ENCODE measurements at regions not wholly inside any gene's neighbourhood (a gene's known extent, or its start where the extent isn't known, plus 50 kb on each side); places are given as distances from the start of the nearest gene placed in this dataset.

DNA sequence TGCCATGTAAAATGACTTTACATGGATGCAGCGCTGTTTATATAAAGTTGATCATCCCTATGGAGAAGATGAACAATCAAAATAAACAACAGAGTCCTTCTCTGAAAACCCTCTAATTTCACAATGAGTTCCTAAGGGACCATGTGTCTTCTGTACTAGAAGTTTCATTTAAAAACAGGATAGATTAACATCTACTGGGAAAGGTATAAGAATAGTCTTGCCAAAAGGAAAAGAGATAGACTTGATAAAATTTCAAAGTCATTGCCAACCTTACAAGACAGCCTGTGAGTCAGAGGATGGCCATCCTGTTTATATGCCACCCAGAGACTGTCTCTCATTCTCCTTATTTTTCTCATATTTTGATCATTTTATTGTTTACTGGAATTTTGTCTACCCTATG, 367.1 kb upstream of the PDE4D start:
- Histone ChIP-seq H3K79me2 (ENCODE audit: low read length) (no peaks in the 10 kb centered on the region), H3F3A (ENCODE audit: low read length, unreplicated experiment) (no peaks in the 10 kb centered on the region), H4K20me1 (ENCODE audit: low read length) (no peaks in the 10 kb centered on the region), H3K4me3 (ENCODE audit: low read length) (no peak overlapping the region), H3K36me3 (ENCODE audit: low read depth, low read length) (no peaks in the 10 kb centered on the region), H3K9me2 (replicated peaks; ENCODE audit: low read length) (no peaks in the 10 kb centered on the region), H3K27ac (ENCODE audit: low read length) (no peak overlapping the region), H3K9ac (ENCODE audit: low read length) (no peak overlapping the region), H2AFZ (ENCODE audit: low read length) (no peak overlapping the region), H3K4me2 (ENCODE audit: low read length) (no peak overlapping the region), H3K9me3 (ENCODE audit: low read length) (no peaks in the 10 kb centered on the region), H3K27me3 (ENCODE audit: low read length) (peaks cover 36% of the 10 kb centered on the region), H3K4me1 (ENCODE audit: insufficient read depth, low read length) (no peaks in the 10 kb centered on the region)
- ChIA-PET CTCF (no interaction called here), POLR2A (ENCODE audit: unreplicated experiment) (no interaction called here)
- DNase-seq: no peak
- ATAC-seq: no peak
- intact Hi-C loops (cut with micrococcal nuclease): no loop called here
- BruUV-seq (replicated peaks): no TSS peak
- TF ChIP-seq, protein P1, sequence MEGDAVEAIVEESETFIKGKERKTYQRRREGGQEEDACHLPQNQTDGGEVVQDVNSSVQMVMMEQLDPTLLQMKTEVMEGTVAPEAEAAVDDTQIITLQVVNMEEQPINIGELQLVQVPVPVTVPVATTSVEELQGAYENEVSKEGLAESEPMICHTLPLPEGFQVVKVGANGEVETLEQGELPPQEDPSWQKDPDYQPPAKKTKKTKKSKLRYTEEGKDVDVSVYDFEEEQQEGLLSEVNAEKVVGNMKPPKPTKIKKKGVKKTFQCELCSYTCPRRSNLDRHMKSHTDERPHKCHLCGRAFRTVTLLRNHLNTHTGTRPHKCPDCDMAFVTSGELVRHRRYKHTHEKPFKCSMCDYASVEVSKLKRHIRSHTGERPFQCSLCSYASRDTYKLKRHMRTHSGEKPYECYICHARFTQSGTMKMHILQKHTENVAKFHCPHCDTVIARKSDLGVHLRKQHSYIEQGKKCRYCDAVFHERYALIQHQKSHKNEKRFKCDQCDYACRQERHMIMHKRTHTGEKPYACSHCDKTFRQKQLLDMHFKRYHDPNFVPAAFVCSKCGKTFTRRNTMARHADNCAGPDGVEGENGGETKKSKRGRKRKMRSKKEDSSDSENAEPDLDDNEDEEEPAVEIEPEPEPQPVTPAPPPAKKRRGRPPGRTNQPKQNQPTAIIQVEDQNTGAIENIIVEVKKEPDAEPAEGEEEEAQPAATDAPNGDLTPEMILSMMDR (conservative IDR thresholded peaks at IDR 0.05; ENCODE audit: low read depth, low read length): no peak
- TF ChIP-seq EZH2 (IDR thresholded peaks at IDR 0.05; ENCODE audit: low read length, unreplicated experiment) (no peak), EZH2phosphoT487 (IDR thresholded peaks at IDR 0.05; ENCODE audit: borderline replicate concordance, low read length) (no peak)

- Histone ChIP-seq H3K9me2 (replicated peaks; ENCODE audit: low read length) (no peaks in the 10 kb centered on the region), H3K27me3 (ENCODE audit: low read length) (peaks cover 36% of the 10 kb centered on the region), H3F3A (ENCODE audit: low read length, unreplicated experiment) (no peaks in the 10 kb centered on the region), H3K9ac (ENCODE audit: low read length) (no peak overlapping the region), H3K27ac (ENCODE audit: low read length) (no peak overlapping the region), H3K79me2 (ENCODE audit: low read length) (no peaks in the 10 kb centered on the region), H3K4me2 (ENCODE audit: low read length) (no peak overlapping the region), H3K36me3 (ENCODE audit: low read depth, low read length) (no peaks in the 10 kb centered on the region), H2AFZ (ENCODE audit: low read length) (no peak overlapping the region), H3K4me3 (ENCODE audit: low read length) (no peak overlapping the region), H3K9me3 (ENCODE audit: low read length) (no peaks in the 10 kb centered on the region), H3K4me1 (ENCODE audit: insufficient read depth, low read length) (no peaks in the 10 kb centered on the region), H4K20me1 (ENCODE audit: low read length) (no peaks in the 10 kb centered on the region)
- no peak for ATAC-seq
- no peak for DNase-seq
- no TSS peak for BruUV-seq (replicated peaks)
- intact Hi-C loops (cut with micrococcal nuclease): no loop called here
- ChIA-PET CTCF (no interaction called here), POLR2A (ENCODE audit: unreplicated experiment) (no interaction called here)
- TF ChIP-seq, protein P1 (conservative IDR thresholded peaks at IDR 0.05; ENCODE audit: low read depth, low read length): no peak
- no peak for TF ChIP-seq EZH2 (IDR thresholded peaks at IDR 0.05; ENCODE audit: low read length, unreplicated experiment)
- no peak for TF ChIP-seq EZH2phosphoT487 (IDR thresholded peaks at IDR 0.05; ENCODE audit: borderline replicate concordance, low read length)
These were observed 366.2 kb upstream of the PDE4D start for GRCh38 chr5:60259730-60260129.

- Histone ChIP-seq H3K4me2 (ENCODE audit: low read length) (no peak overlapping the region), H4K20me1 (ENCODE audit: low read length) (no peaks in the 10 kb centered on the region), H3K4me3 (ENCODE audit: low read length) (no peak overlapping the region), H3K36me3 (ENCODE audit: low read depth, low read length) (no peaks in the 10 kb centered on the region), H3F3A (ENCODE audit: low read length, unreplicated experiment) (no peaks in the 10 kb centered on the region), H3K9me3 (ENCODE audit: low read length) (no peaks in the 10 kb centered on the region), H3K79me2 (ENCODE audit: low read length) (no peaks in the 10 kb centered on the region), H3K9me2 (replicated peaks; ENCODE audit: low read length) (no peaks in the 10 kb centered on the region), H2AFZ (ENCODE audit: low read length) (no peak overlapping the region), H3K27ac (ENCODE audit: low read length) (no peak overlapping the region), H3K9ac (ENCODE audit: low read length) (no peak overlapping the region), H3K27me3 (ENCODE audit: low read length) (peaks cover 45% of the 10 kb centered on the region), H3K4me1 (ENCODE audit: insufficient read depth, low read length) (no peaks in the 10 kb centered on the region)
- intact Hi-C loops (cut with micrococcal nuclease): no loop called here
- TF ChIP-seq EZH2phosphoT487 (IDR thresholded peaks at IDR 0.05; ENCODE audit: borderline replicate concordance, low read length) (no peak), EZH2 (IDR thresholded peaks at IDR 0.05; ENCODE audit: low read length, unreplicated experiment) (no peak)
- TF ChIP-seq, protein P1 (conservative IDR thresholded peaks at IDR 0.05; ENCODE audit: low read depth, low read length): no peak
- no peak for ATAC-seq
- DNase-seq: no peak
- ChIA-PET POLR2A (ENCODE audit: unreplicated experiment) (no interaction called here), CTCF (no interaction called here)
- BruUV-seq (replicated peaks): no TSS peak
These were observed 364.2 kb upstream of the PDE4D start for GRCh38 chr5:60257596-60258271.
